Karpas-422 (cell line): ENCODE measurements at regions not wholly inside any gene's neighbourhood (a gene's known extent, or its start where the extent isn't known, plus 50 kb on each side); places are given as distances from the start of the nearest gene placed in this dataset.

Experiments used
- DNase-seq: peaks from one replicate; pipeline ENCODE4 v3.0.0-alpha.2; 2015
- H2AFZ ChIP-seq: fragments of 200-600 bp; sonication (generic); 2 replicates; pipeline ENCODE4 v1.6.1; 2014; ENCODE audit warnings: antibody characterized with exemption, low read length, mixed read lengths
- H3K27ac ChIP-seq: fragments of 200-600 bp; sonication (generic); 2 replicates; pipeline ENCODE4 v1.5.1; 2014; ENCODE audit warnings: mild to moderate bottlenecking, low read length, moderate library complexity
- H3K27me3 ChIP-seq: fragments of 200-600 bp; sonication (generic); 2 replicates; pipeline ENCODE4 v1.6.1; 2014; ENCODE audit warnings: low read length, mixed read lengths
- H3K36me3 ChIP-seq: fragments of 200-600 bp; sonication (generic); 2 replicates; pipeline ENCODE4 v1.6.1; 2014; ENCODE audit warnings: low read length, mixed read lengths; ENCODE audit not compliant: insufficient read depth
- H3K4me1 ChIP-seq: fragments of 200-600 bp; sonication (generic); 2 replicates; pipeline ENCODE4 v1.6.1; 2014; ENCODE audit warnings: mild to moderate bottlenecking, low read length, mixed read lengths
- H3K4me2 ChIP-seq: fragments of 200-600 bp; sonication (generic); 2 replicates; pipeline ENCODE4 v1.6.1; 2014; ENCODE audit warnings: low read length, low read depth, mild to moderate bottlenecking; ENCODE audit not compliant: poor library complexity, severe bottlenecking
- H3K4me3 ChIP-seq: fragments of 200-600 bp; sonication (generic); 2 replicates; pipeline ENCODE4 v1.5.1; 2014; ENCODE audit warnings: mild to moderate bottlenecking, antibody characterized with exemption, low read length, mixed read lengths
- H3K79me2 ChIP-seq: fragments of 200-600 bp; sonication (generic); 2 replicates; pipeline ENCODE4 v1.6.1; 2014; ENCODE audit warnings: mild to moderate bottlenecking, low read length, mixed read lengths
- H3K9ac ChIP-seq: fragments of 200-600 bp; sonication (generic); 2 replicates; pipeline ENCODE4 v1.6.0; 2014; ENCODE audit warnings: low read length
- H3K9me2 ChIP-seq: fragments of 200-600 bp; sonication (generic), shearing (Covaris generic); replicated peaks from 2 replicates; pipeline ENCODE4 v1.6.0; 2014; ENCODE audit warnings: mild to moderate bottlenecking, low read length, moderate library complexity; ENCODE audit not compliant: insufficient read depth
- H3K9me3 ChIP-seq: fragments of 300-700, 200-600 bp; sonication (generic); 2 replicates; pipeline ENCODE4 v1.6.1; 2014; ENCODE audit warnings: low read length, mixed read lengths
- H4K20me1 ChIP-seq: fragments of 200-600 bp; sonication (generic); 2 replicates; pipeline ENCODE4 v1.6.1; 2014; ENCODE audit warnings: mild to moderate bottlenecking, antibody characterized with exemption, low read length, low read depth; ENCODE audit not compliant: insufficient read depth

DNA sequence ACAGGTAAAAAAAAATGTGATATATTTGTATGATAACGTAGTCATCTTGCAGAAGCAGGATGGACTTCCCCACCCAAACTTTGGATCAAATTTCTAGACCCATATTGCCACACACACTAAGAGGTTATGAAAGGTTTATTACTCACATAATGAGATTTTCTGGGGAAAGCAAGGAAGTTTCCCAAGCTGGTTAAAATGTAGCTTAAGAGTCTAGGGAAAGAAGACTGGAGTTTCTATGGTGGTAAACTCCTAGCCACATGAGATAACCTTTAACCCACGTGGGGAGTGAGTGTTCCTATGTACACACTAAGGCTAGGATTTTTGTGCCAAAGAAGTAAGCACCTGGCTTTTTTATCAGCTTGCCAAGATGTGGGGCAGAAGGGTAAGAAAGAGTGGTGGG is 335.7 kb upstream of the UBE2E3 start:
- no peak overlapping the region for H3K4me2 ChIP-seq
- H3K4me3 ChIP-seq = no peak overlapping the region
- H3K27ac ChIP-seq = no peak overlapping the region
- H4K20me1 ChIP-seq = no peaks in the 10 kb centered on the region
- H3K79me2 ChIP-seq = no peaks in the 10 kb centered on the region
- no peak overlapping the region for H3K9ac ChIP-seq
- no peaks in the 10 kb centered on the region for H3K9me3 ChIP-seq
- no peaks in the 10 kb centered on the region for H3K9me2 ChIP-seq
- no peaks in the 10 kb centered on the region for H3K27me3 ChIP-seq
- no peaks in the 10 kb centered on the region for H3K36me3 ChIP-seq
- H3K4me1 ChIP-seq = no peaks in the 10 kb centered on the region
- DNase-seq = no peak
- H2AFZ ChIP-seq = no peak overlapping the region

DNA sequence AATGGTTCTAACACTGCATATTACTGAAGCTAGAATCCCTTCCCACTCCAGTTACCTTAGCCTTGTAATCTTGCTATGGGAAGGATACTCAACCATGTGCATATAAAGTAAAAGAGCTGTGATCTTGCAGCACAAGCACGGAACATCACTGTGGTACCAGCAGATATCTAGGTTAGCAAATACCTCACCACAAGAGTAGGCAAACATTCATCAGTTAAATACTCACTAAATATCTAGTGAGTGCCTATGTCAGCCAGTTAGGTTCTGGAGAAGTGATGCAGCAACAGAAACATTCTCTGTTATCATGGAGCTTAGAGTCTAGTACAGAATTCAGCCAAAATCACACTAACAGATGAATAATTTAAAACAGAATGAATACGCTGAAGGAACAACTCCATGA is 349.6 kb upstream of the UBE2E3 start:
- Histone ChIP-seq H3K4me1 (no peaks in the 10 kb centered on the region), H3K36me3 (no peaks in the 10 kb centered on the region), H3K9me2 (no peaks in the 10 kb centered on the region), H3K27ac (no peak overlapping the region), H3K79me2 (no peaks in the 10 kb centered on the region), H3K9me3 (no peaks in the 10 kb centered on the region), H3K27me3 (no peaks in the 10 kb centered on the region), H3K9ac (no peak overlapping the region), H4K20me1 (no peaks in the 10 kb centered on the region), H3K4me2 (no peak overlapping the region), H3K4me3 (no peak overlapping the region), H2AFZ (no peak overlapping the region)
- no peak for DNase-seq

- H3K9me3 ChIP-seq = no peaks in the 10 kb centered on the region
- H3K4me2 ChIP-seq = no peak overlapping the region
- H3K27me3 ChIP-seq = no peaks in the 10 kb centered on the region
- H3K4me3 ChIP-seq = no peak overlapping the region
- H3K79me2 ChIP-seq = no peaks in the 10 kb centered on the region
- H3K9me2 ChIP-seq = no peaks in the 10 kb centered on the region
- DNase-seq = no peak
- H3K36me3 ChIP-seq = no peaks in the 10 kb centered on the region
- no peak overlapping the region for H2AFZ ChIP-seq
- no peak overlapping the region for H3K27ac ChIP-seq
- H3K4me1 ChIP-seq = no peaks in the 10 kb centered on the region
- no peaks in the 10 kb centered on the region for H4K20me1 ChIP-seq
- H3K9ac ChIP-seq = no peak overlapping the region
These were observed 355.2 kb upstream of the UBE2E3 start for GRCh38 chr2:180625006-180625844.

- Histone ChIP-seq H3K27ac (no peak overlapping the region), H3K4me2 (no peak overlapping the region), H3K4me3 (no peak overlapping the region), H3K36me3 (no peaks in the 10 kb centered on the region), H3K9me2 (no peaks in the 10 kb centered on the region), H3K9me3 (no peaks in the 10 kb centered on the region), H4K20me1 (no peaks in the 10 kb centered on the region), H3K4me1 (no peaks in the 10 kb centered on the region), H3K27me3 (no peaks in the 10 kb centered on the region), H2AFZ (no peak overlapping the region), H3K79me2 (no peaks in the 10 kb centered on the region), H3K9ac (no peak overlapping the region)
- no peak for DNase-seq
These were observed 358.2 kb upstream of the UBE2E3 start for GRCh38 chr2:180621941-180622918.

- H3K27ac ChIP-seq = no peak overlapping the region
- no peak for DNase-seq
- no peaks in the 10 kb centered on the region for H3K36me3 ChIP-seq
- H3K4me2 ChIP-seq = no peak overlapping the region
- no peaks in the 10 kb centered on the region for H3K4me1 ChIP-seq
- no peaks in the 10 kb centered on the region for H4K20me1 ChIP-seq
- H3K79me2 ChIP-seq = no peaks in the 10 kb centered on the region
- no peaks in the 10 kb centered on the region for H3K27me3 ChIP-seq
- no peak overlapping the region for H3K4me3 ChIP-seq
- no peaks in the 10 kb centered on the region for H3K9me2 ChIP-seq
- H3K9me3 ChIP-seq = no peaks in the 10 kb centered on the region
- no peak overlapping the region for H3K9ac ChIP-seq
- no peak overlapping the region for H2AFZ ChIP-seq
These were observed 359.0 kb upstream of the UBE2E3 start for GRCh38 chr2:180621366-180621765.

GRCh38 chr2:180618570-180618969 is 361.8 kb upstream of the UBE2E3 start:
- no peak overlapping the region for H3K4me3 ChIP-seq
- H3K9me2 ChIP-seq = no peaks in the 10 kb centered on the region
- H3K9me3 ChIP-seq = no peaks in the 10 kb centered on the region

GRCh38 chr2:180614776-180615175 is 365.6 kb upstream of the UBE2E3 start:
- Histone ChIP-seq H3K4me3 (no peak overlapping the region), H3K79me2 (no peaks in the 10 kb centered on the region), H3K36me3 (no peaks in the 10 kb centered on the region), H2AFZ (no peak overlapping the region), H3K9me2 (no peaks in the 10 kb centered on the region), H3K9ac (no peak overlapping the region), H3K27me3 (no peaks in the 10 kb centered on the region), H3K4me2 (no peak overlapping the region), H3K4me1 (no peaks in the 10 kb centered on the region), H4K20me1 (no peaks in the 10 kb centered on the region), H3K9me3 (no peaks in the 10 kb centered on the region), H3K27ac (no peak overlapping the region)
- no peak for DNase-seq

More at GRCh38 chr2:180618570-180618969, 361.8 kb upstream of the UBE2E3 start:
- Histone ChIP-seq H3K4me1 (no peaks in the 10 kb centered on the region), H3K4me2 (no peak overlapping the region), H4K20me1 (no peaks in the 10 kb centered on the region), H3K79me2 (no peaks in the 10 kb centered on the region), H3K27me3 (no peaks in the 10 kb centered on the region), H2AFZ (no peak overlapping the region), H3K27ac (no peak overlapping the region), H3K36me3 (no peaks in the 10 kb centered on the region), H3K9ac (no peak overlapping the region)
- no peak for DNase-seq

DNA sequence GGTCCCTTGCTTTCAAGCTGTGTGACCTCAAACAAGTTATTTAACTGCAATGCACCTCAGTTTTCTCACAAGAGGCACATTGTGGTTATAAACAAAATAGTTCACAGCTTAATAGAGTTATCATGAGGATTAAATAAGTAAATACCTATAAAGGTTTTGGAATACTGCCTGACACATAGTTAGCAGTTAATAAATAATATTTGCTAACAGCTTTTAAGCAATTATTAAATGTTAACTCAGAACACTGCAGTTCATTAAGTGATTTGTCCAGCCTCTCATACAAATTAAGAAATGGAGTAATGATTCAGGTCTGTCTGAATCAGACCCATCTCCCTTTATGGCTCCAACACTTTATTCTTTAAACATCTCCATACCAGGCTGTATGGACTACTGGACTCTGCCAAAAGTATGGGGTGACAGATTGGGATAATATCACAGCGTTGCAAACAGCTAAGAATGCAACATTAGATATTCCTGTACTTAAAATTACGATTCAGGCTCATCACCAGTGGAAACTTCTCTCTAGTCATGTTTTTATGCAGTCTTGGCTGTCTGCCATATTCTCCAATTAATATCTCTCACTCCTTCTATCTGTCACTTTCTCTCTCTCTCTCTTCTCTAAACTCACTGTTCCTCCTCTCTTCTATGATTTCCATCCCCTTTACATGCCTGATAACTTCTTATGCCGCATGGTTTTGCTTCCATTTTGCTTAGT is 370.6 kb upstream of the UBE2E3 start:
- Histone ChIP-seq H3K9ac (no peak overlapping the region), H3K4me1 (no peaks in the 10 kb centered on the region), H3K4me3 (no peak overlapping the region), H3K9me3 (no peaks in the 10 kb centered on the region), H3K27me3 (no peaks in the 10 kb centered on the region), H3K27ac (no peak overlapping the region), H3K36me3 (no peaks in the 10 kb centered on the region), H3K9me2 (no peaks in the 10 kb centered on the region), H3K4me2 (no peak overlapping the region), H3K79me2 (no peaks in the 10 kb centered on the region), H2AFZ (no peak overlapping the region), H4K20me1 (no peaks in the 10 kb centered on the region)
- no peak for DNase-seq
